Embryonic facial prominence (tissue), 1 donor: ENCODE measurements at regions not wholly inside any gene's neighbourhood (a gene's known extent, or its start where the extent isn't known, plus 50 kb on each side); places are given as distances from the start of the nearest gene placed in this dataset.

Experiments used
- DNase-seq: peaks from one replicate; pipeline ENCODE4 v3.0.0-alpha.2; 2016; ENCODE audit errors: extremely low spot score

DNA sequence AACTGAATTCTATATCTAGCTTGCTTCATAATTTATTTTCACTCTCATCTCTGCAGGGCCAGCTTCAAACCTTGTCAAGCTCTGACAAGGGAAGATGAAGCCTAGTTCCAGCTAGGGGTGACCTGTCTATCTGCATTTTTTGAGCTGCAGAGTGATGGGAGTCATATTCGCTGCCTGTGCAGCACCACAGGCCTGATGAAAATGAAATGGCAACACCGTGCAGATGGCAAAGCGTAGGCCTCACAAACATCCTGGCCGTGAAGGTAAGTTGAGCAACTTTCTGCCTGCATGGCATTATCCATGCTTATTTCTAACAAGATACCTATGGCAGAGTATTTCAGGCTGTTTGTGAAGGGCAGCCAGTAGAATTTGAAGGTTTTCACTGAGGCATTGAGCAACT, 86.4 kb upstream of the C1QTNF9B start:
- no peak for DNase-seq

DNA sequence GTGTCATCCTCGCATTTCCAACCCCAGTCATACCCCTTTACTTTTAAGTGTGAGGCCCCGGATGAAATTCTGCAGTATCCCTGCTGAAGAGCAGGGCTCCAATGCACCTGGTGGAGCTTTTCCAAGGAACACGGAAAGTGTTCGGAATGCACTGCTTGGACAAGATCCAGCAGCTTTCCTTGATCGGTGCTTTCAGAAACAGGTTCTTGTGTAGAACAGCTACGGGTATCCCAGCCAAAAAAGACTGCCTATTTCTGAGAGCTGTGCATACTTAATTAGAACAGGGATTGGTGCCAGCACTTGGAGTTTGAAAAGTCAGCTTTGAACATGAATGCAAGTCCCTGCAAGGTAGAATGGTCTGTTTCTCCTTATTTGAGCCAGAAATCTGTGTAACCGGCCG, 87.2 kb upstream of the C1QTNF9B start:
- peak; percentile 27 for DNase-seq

DNA sequence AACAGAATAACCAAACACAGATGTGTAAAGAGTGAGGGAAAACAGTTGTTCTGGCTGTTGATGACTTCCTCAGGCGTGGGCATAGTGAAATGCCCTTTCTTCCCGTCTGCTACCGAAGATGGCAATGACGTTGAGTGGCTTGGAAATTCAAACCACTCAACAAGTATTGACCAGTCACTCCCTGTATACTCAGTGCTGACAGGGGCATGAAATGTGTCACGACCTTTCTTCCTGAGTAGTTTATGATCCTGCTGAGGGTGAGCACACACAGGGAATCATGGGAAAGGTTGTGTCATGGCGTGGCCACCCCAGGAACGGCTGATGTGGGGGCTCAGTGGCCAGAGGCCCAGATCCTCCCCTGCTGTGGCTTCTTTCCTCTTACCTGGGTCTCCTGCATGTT, 87.8 kb upstream of the C1QTNF9B start:
- DNase-seq = no peak

DNA sequence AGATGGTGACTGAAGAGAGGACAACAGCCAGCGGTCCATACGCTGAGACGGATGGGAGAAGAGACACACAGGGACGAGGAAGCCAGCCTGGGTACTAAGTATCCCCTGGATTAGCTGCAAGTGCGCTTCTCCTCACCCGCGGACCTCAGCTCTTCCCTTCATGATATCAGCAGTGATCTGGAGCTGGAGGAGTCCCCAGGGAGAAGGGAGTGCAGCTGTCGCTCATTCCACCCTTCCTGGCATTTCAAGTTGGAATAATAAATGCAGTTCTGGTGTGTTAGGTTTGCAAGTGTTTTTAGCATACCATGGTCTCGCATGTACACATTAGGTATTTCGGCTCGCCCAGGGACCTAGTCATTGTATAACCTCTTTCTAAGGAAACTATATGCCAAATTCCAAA, 88.5 kb upstream of the C1QTNF9B start:
- no peak for DNase-seq

DNA sequence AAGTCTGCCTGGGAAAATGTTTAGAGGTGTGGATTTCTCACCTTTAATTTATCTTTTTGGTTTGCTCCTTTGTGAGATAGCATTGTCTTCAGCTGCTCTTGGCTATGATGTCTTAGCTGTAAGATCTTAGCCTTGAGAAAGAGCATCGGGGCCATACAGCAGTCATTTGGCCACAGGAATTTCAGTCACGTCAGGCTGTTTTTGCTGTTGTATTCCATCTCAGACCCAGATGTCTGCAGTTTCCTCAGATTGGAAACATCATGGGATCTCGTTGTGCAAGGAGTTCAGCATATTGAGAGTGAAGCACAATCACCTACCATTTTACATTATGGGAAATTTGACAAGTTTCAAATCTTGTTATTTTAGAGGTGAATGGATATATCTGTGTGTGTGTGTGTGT, 89.3 kb upstream of the C1QTNF9B start:
- no peak for DNase-seq

DNA sequence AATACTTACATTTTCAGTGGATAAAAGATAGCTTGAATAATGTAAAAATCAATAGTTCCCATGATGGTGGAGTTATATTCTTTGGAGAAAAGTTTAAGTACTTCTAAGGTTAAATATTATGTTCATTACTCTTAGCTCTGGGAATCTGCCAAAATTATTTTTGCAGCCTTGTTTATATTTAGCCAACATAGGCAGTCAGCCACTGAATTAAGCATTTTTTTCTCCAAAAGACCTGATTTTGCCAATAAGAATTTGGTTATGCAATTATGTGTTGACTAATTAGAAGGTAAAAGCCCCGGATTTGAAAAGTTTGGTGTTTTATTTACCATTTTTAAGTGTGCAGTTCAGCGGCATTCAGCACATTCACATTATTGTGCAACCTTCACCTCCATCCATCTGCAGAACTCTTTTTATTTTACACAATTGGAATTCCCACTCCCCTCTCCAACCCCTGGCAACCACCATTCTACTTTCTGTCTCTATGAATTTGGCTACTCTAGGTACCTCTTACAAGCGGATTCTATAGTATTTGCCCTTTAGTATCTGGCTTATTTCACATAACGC, 90.1 kb upstream of the C1QTNF9B start:
- no peak for DNase-seq

DNA sequence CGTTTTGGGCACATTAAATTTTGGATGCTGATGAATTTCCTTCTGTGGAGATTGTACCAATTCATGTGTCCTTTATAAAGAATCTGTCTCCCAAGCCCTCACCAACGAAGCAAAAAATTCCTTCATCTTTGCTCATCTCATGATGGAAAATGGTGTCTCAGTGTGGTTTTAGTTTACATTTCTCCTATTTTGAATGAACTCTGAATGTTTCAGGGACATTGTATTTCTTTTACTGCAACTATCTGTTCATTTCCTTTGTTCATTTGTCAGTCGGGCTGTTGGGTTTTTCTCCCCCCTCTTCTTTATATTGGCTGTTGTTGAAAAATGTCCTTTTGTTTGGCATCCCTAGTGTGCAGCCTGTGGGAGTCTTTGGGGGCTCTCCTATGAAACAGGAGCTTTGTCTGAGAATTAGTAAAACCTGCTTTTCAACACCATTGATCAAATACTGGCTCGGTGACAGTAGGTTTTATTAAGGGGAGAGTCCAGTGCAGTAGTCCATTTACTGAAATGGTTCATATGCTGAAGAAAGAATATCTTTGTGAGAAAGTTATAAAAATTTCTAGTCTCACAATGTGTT, 91.3 kb upstream of the C1QTNF9B start:
- DNase-seq = no peak

DNA sequence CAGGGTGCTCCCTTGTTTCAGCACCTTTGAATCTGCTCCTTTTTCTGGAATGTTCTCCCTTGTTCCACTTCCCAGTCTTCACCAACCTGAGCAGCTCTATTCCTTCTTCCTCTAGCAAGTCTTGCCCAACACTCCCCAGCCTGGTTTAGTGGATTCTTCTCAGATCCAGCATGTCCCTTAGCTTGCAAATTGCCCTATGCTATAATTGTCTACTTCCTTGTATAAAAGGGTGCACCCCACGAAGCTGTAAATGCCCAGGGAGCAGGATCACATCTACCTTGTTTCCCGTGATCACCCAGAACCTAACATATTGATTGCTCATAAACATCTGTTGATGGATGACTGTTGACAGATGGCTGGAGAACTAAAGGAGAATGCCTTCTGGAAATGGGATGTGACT, 93.2 kb upstream of the C1QTNF9B start:
- no peak for DNase-seq

DNA sequence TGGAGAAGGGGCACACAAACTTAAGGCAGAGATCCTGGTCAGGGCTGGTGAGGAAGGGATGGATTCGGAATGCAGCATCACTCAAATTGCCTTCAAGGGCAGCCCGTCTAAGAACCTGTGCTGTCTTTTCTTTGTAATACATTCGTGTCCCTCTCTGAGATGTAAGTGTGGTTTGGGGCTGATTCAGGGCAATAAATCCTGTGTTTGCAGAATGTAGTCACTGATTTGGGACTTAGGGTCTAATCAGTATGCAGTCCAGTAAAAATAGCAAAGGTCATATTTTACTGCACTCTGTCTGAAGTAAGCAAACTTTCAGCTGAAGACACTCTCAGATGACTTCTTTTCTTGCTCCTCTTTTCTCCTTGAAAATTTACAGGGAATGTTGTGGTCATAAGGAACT, 93.8 kb upstream of the C1QTNF9B start:
- no peak for DNase-seq

DNA sequence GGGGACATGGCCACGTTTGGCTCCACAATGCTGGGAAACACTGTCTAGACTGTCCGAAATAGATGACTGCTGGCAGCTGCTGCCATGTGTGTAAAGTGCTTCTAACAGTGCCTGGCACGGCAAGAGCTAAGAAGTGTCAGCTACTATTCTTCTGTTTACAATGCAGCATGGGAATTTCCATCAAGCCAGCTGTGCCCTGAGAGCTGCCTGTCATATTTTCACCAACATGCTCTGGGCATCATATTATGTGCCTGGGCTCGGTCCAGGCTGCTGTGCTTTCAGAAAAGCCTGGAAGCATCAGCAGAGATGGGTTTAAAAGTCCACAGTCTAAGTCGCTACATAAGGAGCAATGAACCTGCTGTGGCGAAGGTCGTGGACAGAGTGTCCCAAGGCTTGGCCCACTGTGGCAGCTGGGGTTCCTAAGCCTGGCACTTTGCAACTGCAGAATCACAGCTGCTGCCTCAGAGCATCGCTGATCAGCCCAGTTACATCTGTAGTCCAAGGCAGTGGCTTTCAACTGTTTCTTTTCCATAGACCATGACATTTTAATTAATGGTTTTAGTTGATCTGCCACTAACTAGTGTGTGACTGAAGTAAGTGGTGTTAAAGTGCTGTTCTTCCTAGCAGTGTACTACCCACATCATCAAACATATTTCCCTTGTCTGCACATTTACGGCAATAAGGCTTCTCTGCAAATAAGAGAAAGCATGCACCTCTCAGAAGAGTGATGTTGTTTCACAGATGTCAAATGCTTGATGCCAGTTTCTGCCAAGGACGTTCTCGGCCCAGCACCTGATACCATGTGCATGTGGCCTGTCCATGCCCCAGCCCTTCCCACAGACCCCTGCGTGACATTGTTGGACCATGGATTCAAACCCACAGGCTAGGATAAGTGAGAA, 95.7 kb upstream of the C1QTNF9B start:
- DNase-seq = no peak

DNA sequence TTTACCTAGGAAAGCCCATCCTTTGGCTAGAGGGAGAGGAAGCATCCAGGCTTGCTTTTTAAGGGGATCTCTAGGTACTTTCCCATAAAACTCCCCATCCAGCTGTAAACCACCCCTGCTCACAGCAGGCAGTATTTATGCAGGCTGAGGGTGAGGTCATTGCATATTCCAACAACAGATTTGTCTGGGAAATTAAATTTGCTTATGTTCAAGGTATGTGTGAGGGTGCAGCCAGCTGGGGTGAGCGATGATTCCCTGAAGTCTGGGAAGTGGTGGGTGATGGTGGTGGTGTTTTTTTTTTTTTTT, 96.3 kb upstream of the C1QTNF9B start:
- no peak for DNase-seq

DNA sequence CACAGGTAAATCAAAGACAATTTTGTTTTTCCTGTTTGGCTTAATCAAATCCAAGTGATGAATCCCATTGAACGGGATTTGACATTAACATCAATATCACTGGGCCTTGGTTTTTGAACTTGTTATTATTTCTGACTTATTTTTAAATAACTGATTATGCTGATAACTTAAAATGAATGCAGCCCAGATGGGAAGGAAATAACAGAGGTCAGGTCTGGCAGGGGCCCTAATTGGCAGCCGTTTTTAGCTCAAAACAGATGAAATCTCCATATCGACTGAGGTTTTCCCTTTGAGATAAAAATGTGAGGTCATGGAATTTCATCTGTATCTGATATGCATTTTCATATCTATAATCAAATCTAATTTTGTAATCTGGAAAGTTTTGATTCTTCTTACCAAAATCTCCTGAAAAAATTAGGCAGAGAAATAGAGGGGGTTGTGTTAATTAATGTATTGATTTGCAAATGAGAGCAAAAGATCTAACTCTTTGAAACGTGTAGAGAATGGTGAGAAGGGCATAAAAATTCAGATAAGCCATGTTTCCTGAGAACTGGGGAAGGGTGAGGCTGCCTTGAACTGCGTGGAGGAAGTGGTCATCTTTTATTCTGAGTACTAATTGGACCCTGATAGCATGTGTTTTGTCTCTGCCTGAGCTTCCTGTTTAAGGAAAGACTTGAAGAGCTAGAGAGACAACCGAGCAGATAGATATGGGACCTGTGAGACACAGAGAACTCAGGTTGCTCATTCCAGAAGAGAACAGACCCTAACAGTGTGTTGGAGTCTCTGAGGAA, 98.2 kb upstream of the C1QTNF9B start:
- no peak for DNase-seq

DNA sequence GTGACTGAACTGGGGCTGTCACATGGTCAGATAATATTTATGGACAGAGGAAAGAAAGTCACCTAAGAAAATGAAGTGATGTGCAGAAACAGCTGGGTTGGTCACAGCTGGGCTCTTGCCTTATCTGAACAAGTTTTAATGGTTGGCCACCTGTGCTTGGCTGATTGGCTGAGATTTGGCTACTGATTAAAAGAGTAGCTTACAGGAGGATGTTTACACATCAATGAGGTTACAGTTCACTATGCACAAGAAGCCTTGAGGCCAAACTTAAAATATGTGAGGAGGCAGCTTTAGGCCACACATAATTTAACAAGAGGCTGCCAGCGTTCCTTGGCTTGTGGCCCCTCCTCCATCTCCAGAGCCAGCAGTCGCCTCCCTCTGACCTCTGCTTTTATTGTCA, 99.2 kb upstream of the C1QTNF9B start:
- no peak for DNase-seq

DNA sequence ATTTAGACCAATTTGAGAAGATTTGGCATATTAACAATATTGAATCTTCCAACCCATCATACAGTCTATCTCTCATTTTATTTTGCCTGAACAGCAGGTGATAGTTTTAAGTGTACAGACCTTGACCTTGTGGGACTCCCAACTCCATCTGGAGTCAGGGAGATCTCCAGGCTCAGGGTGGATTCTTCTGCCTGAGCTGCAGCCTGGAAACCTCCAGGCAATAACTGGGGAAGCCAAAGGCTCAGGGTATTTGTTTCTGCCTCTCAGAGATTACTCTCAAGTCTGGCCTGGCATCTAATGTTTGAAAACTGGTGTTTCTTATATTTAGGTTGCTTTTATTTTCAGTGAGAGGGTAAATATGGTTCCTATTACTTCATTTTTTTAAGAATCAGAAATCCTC, 102.1 kb upstream of the C1QTNF9B start:
- no peak for DNase-seq

DNA sequence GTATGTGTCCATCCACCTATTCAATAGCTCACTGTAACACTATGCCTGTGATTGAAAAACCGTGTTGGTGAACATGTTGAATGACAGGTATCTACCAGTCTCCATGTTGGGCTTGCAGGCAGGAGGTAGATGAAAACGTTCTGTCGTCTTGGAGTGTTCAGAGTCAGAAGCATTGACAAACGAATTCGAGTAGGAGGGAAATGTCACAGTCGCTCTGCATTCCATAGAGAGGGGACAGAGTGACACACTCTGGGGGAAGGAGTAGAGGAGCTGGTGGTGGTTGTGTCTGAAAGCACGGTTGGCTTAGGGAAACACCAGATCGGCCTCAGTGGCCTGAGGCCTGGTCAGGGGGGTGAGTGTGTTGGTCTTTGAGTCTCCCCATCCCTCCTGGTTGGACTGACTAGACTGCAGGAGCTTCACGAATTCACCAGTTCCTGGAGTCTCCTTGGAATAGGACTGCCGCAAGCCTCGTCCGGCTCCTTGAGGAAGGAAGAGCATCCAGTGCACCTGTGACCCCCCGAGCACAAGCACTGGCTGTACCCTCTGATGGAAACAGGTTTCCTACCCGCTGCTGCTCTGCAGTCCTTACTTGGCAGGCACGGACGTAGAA, 105.0 kb upstream of the C1QTNF9B start:
- no peak for DNase-seq

DNA sequence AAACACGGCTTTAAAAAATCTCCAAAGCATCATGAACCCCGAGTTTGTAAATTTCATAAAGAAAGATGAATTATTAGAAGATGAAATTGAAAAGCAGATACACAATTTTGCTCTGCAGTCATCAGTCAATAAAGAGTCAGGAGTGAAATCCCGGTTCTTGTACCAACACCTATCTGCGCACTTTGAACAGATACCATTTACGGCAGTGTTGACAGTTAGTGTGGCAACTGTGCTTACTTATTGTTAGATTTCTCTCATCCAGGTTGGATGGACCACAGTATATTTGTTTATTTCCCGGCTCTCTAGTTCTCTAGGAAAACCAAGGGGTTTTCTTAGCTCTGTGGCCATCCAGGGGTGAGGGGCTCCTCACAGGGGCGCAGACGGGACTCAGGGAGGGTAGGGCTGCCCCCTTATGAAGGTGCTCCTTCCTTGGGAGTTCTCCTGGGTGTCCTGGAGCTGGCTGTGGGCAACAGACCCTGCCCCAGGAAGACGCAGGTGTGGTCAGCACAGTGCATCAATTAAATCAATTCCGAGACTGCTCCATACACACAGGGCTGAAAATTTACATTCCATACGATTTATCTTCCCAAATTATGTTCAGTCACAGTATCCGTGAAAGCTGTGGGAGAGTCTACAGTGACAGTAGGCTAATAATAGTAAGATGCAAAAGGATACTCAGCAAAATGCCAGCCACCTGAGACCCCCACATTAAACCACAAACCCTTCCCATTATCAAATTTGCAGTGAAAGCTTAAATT, 107.0 kb upstream of the C1QTNF9B start:
- DNase-seq = no peak

DNA sequence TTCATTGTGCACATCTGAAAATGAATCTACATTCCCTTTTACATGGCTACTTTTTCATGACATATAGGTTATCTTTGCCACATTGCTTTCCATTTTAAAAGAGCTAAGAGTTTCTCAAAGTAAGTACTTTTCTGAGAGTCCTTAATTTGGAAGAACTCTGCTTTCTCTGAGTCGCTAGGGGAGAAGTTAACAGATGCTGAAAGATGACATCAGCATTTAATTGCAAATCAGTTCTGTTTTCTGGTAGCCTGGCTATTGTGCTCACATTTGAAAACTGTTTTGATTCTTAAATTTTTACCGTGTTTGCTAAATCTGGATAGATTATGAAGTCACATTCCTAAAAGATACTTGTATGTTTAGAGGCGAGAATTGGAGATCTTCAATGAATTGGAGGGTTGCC, 107.7 kb upstream of the C1QTNF9B start:
- no peak for DNase-seq

DNA sequence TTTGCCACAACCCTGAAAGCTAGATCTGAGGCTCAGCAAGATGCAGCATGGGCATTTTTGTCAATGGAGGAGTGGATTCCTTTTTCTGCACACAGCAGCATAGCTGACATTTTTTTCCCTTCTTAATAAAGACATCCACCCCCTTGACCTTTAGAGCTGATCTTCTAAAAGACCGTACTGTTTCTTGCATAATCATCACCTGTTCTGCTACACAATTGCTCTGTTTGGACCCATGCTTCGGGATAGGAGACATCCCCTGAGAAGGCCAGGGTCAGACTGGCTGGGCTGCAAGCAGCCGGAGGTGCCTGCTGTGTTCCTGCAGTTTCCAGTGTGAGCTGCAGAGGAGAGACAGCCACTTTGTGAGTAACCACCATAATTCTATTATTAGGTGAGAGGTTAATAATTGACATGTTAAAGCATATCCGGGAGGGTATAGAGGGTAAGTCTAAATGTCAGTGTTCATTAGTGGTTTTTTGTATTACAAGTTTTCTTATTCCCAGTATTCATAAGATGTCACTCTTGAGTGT, 108.5 kb upstream of the C1QTNF9B start:
- DNase-seq = no peak

DNA sequence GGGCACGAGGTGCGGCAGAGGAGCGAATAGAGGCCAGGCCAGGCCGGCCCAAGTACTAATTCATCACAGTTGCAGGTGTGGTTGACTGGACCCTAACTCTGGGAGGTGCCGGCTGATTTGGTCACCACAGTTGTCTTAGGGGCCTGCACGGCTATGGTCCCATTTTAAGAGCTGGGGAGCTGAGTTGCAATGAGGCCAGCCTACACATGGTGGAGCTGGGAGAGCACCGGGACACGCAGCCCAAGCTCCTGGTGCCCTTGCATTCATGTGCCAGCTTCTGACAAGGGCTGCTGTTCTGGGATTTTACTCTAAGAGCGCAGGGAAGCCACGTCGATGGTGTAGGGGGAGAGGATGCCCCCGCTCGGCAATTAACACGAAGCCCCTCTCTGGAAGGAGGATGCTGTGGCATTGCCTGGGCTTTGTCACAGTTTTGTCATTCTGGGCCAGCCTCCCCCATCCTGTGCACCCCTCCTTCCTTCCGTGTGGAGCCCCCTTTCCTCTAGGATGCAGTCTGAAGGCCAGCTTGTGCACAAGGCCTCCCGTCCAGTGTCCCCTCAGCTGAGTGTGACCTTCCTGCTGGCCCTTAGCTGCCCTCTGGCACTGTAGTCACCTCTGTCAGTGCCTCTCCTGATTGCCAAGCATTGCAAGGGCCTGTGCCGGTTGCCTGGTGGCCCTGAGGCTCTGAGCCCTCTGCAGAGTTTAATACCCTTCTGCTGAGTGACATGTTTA, 109.4 kb upstream of the C1QTNF9B start:
- DNase-seq = no peak

DNA sequence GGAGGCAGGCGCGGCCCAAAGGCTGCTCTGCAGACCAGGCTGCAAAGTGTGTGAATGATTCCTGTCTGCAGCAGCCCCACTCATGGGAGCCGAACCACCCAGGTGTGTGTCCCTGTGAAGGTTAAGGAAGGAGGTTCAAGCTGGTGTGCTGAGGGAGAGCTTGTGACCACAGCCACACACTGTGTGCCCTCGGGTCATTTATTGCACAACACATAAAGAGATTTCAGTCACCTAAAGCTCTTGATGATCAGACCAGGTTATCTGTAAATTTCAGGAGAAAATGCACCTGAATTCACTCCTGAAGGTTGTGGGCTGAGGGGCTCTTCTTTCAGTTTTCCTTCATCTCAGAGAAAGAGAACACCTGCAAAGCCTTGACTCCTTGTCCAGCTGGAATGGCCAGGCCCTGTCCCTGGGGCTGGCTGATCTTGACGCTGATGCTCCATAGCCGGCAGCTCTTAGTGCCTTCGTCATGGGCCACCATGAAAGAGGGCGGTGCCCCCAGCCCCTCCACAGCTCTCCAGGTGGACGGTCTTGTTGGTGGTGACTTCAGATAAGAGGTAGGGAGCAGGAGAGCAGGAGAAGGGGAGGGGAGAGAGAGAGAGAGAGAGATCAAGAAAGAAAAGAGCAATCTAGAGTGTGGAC, 110.8 kb upstream of the C1QTNF9B start:
- DNase-seq = no peak
